B cell (primary cell): ENCODE measurements at regions not wholly inside any gene's neighbourhood (a gene's known extent, or its start where the extent isn't known, plus 50 kb on each side); places are given as distances from the start of the nearest gene placed in this dataset.

Experiments
- ATAC-seq: fragments of 200-7000 bp; cut with Tn5 transposase; one replicate; pipeline ENCODE4 v1.10.0; 2021; ENCODE audit warnings: low read depth, mild to moderate bottlenecking, moderate number of reproducible peaks, moderate library complexity
- CTCF ChIA-PET: fragments of 350-600 bp; sonication (Branson Sonifier 250); formaldehyde crosslinking; loops from one replicate; lab custom pipeline; 2021; ENCODE audit warnings: antibody characterized with exemption, inconsistent platforms; lab: Charles Lee
- POLR2A ChIA-PET: fragments of 350-600 bp; sonication (Branson Sonifier 250); formaldehyde crosslinking; loops from one replicate; lab custom pipeline; 2021; ENCODE audit warnings: antibody characterized with exemption; lab: Charles Lee
- DNase-seq: peaks from one replicate; pipeline ENCODE4 v3.0.0; 2013
- H2AFZ ChIP-seq: 2 replicates; pipeline ENCODE4 v1.6.1; 2012; ENCODE audit warnings: mild to moderate bottlenecking, low read depth, low read length; ENCODE audit not compliant: insufficient read depth, poor library complexity, severe bottlenecking
- H3K27ac ChIP-seq, 2 donors: 1 replicate in 1 of 2; 2 replicates in 1 of 2; pipeline ENCODE4 v1.5.1; 2012 to 2013; ENCODE audit warnings: low read length in 2 of 2, mild to moderate bottlenecking in 2 of 2, moderate library complexity in 1 of 2
- H3K27me3 ChIP-seq, 4 experiments: fragments of 200-600 bp in 1 of 4; sonication (generic) in 1 of 4; replicated peaks in 1 of 4; 1 replicate in 2 of 4; 2 replicates in 2 of 4; pipeline versions ENCODE4 v1.6.1 to v1.7.0; 2013 to 2016; ENCODE audit warnings: low read length in 3 of 4, mild to moderate bottlenecking in 2 of 4, mixed read lengths in 1 of 4, moderate library complexity in 1 of 4; ENCODE audit not compliant: insufficient read depth in 4 of 4, control insufficient read depth in 3 of 4; ENCODE audit errors: control extremely low read depth in 1 of 4
- H3K36me3 ChIP-seq, 2 experiments: replicated peaks in 1 of 2; 1 replicate in 1 of 2; 2 replicates in 1 of 2; pipeline versions ENCODE4 v1.6.1 to v1.7.1; 2013; ENCODE audit warnings: low read length in 1 of 2; ENCODE audit not compliant: insufficient read depth in 2 of 2, control insufficient read depth in 1 of 2; ENCODE audit errors: control extremely low read depth in 1 of 2, extremely low read depth in 1 of 2
- H3K4me1 ChIP-seq, 2 donors: fragments of 200-600 bp in 1 of 2; sonication (generic) in 1 of 2; 1 replicate in 1 of 2; 2 replicates in 1 of 2; pipeline versions ENCODE4 v1.5.1 to v1.6.1; 2013 to 2017; ENCODE audit warnings: low read length in 2 of 2; ENCODE audit not compliant: control insufficient read depth in 2 of 2, insufficient read depth in 2 of 2
- H3K4me2 ChIP-seq: replicated peaks from 2 replicates; pipeline ENCODE3; 2012; ENCODE audit warnings: mild to moderate bottlenecking, low read depth, low read length; ENCODE audit not compliant: poor library complexity, severe bottlenecking
- H3K4me3 ChIP-seq, 5 experiments: fragments of 200-600 bp in 1 of 5; sonication (generic) in 1 of 5; 1 replicate in 3 of 5; 2 replicates in 2 of 5; pipeline versions ENCODE4 v1.5.1 to v1.7.0; 2011 to 2016; ENCODE audit warnings: low read length in 4 of 5, mild to moderate bottlenecking in 4 of 5, low read depth in 2 of 5, control low read depth in 1 of 5, moderate library complexity in 1 of 5; ENCODE audit not compliant: insufficient read depth in 1 of 5; ENCODE audit errors: control extremely low read depth in 1 of 5, extremely low read depth in 1 of 5
- H3K79me2 ChIP-seq: fragments of 200-600 bp; sonication (generic); one replicate; pipeline ENCODE4 v1.6.0; 2016; ENCODE audit warnings: low read length; ENCODE audit not compliant: control insufficient read depth, insufficient read depth
- H3K9ac ChIP-seq: fragments of 200-600 bp; sonication (generic); 2 replicates; pipeline ENCODE4 v1.6.1; 2017; ENCODE audit warnings: mild to moderate bottlenecking, low read length, moderate library complexity
- H3K9me3 ChIP-seq, 3 donors: one replicate each; pipeline versions ENCODE4 v1.6.1 to v1.7.1; 2013; ENCODE audit warnings: low read length in 2 of 3; ENCODE audit not compliant: control insufficient read depth in 2 of 3, insufficient read depth in 1 of 3; ENCODE audit errors: control extremely low read depth in 1 of 3
- H4K20me1 ChIP-seq: 2 replicates; pipeline ENCODE4 v1.6.0; 2012; ENCODE audit warnings: mild to moderate bottlenecking, low read length; ENCODE audit not compliant: insufficient read depth, control insufficient read depth, poor library complexity, severe bottlenecking
- H3K27ac Mint-ChIP-seq: one replicate; pipeline ENCODE4 v1.8.0; 2021; ENCODE audit warnings: mixed read lengths
- H3K27me3 Mint-ChIP-seq: one replicate; pipeline ENCODE4 v1.8.0; 2021; ENCODE audit warnings: mixed read lengths
- H3K4me1 Mint-ChIP-seq: one replicate; pipeline ENCODE4 v1.8.0; 2021; ENCODE audit warnings: mixed read lengths
- H3K4me3 Mint-ChIP-seq: one replicate; pipeline ENCODE4 v1.8.0; 2021; ENCODE audit warnings: mixed read lengths
- H3K9me3 Mint-ChIP-seq: one replicate; pipeline ENCODE4 v1.8.0; 2022; ENCODE audit warnings: mixed read lengths; ENCODE audit not compliant: insufficient read depth
- CTCF ChIP-seq: fragments of 200-600 bp; IDR thresholded peaks from one replicate; pipeline ENCODE4 v1.8.0; 2022; ENCODE audit warnings: antibody characterized with exemption, mild to moderate bottlenecking
- EZH2 ChIP-seq: IDR thresholded peaks from 2 replicates; pipeline ENCODE4 v1.6.1; 2012; ENCODE audit warnings: borderline replicate concordance, low read depth, mild to moderate bottlenecking, moderate library complexity, low read length; ENCODE audit not compliant: insufficient read depth, poor library complexity, severe bottlenecking
- WGBS: methylation state at CpG from one replicate; pipeline ENCODE4 v1.1.5; 2013; ENCODE audit warnings: missing lambda C conversion rate; ENCODE audit not compliant: insufficient coverage; 5-methylcytosine and 5-hydroxymethylcytosine counted together
- intact Hi-C: fragments of 100-400 bp; cut with micrococcal nuclease; formaldehyde crosslinking; loops from one replicate; pipeline ENCODE4 v1.10.0; 2022

GRCh38 chr11:79615425-79615824, 174.6 kb upstream of the TENM4 start:
- Histone ChIP-seq H3K27me3 (no peaks in the 10 kb centered on the region), H3K27ac (no peak overlapping the region), H3K9ac (no peak overlapping the region), H4K20me1 (no peaks in the 10 kb centered on the region), H3K4me1 (no peaks in the 10 kb centered on the region), H3K4me2 (no peak overlapping the region), H3K36me3 (no peaks in the 10 kb centered on the region), H3K9me3 (peaks cover 0 to 4% (median 0%) of the 10 kb centered on the region in 3 donors), H2AFZ (no peak overlapping the region), H3K79me2 (no peaks in the 10 kb centered on the region), H3K4me3 (no peak overlapping the region)
- DNase-seq (no peak), ATAC-seq (no peak)
- ChIA-PET CTCF (no interaction called here), POLR2A (no interaction called here)
- no peak overlapping the region for H3K27ac Mint-ChIP-seq
- 74% methylated on average over 3 of the region's 5 CpGs for WGBS
- H3K4me3 Mint-ChIP-seq = no peak overlapping the region
- TF ChIP-seq CTCF (no peak), EZH2 (no peak)
- H3K27me3 Mint-ChIP-seq = peaks cover 4% of the 10 kb centered on the region
- no peaks in the 10 kb centered on the region for H3K9me3 Mint-ChIP-seq
- intact Hi-C loops = no loop called here
- H3K4me1 Mint-ChIP-seq = no peaks in the 10 kb centered on the region

DNA sequence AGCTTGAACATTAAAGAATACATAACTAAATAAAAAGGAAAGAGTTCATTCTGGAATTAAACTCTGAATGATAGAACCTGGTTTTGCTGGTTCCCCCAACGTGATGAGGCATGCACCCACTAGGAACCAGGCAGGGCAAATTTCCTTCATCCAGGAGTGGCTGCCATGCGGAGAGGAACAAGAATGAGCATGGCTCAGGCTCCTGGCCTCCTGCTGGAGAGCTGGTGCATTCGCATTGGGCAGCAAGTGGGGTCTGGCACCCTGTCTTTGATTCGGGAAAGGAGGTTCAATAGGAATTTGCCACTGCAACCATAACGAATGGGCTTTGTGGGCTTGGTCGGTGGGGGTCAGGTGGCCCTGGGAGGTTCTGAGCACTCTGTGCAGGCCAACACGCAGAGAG, 169.8 kb upstream of the TENM4 start:
- no peak overlapping the region for H3K4me3 ChIP-seq
- H3K27ac ChIP-seq = no peak overlapping the region
- no peak overlapping the region for H3K4me2 ChIP-seq
- H3K9ac ChIP-seq = no peak overlapping the region
- DNase-seq (no peak), ATAC-seq (no peak)
- peaks cover 0 to 4% (median 0%) of the 10 kb centered on the region in 3 donors for H3K9me3 ChIP-seq
- H3K27ac Mint-ChIP-seq = no peak overlapping the region
- no peaks in the 10 kb centered on the region for H3K4me1 Mint-ChIP-seq
- intact Hi-C loops = no loop called here
- 80% methylated on average over 7 of the region's 7 CpGs for WGBS
- no peaks in the 10 kb centered on the region for H3K79me2 ChIP-seq
- H4K20me1 ChIP-seq = no peaks in the 10 kb centered on the region
- H3K9me3 Mint-ChIP-seq = no peaks in the 10 kb centered on the region
- H2AFZ ChIP-seq = no peak overlapping the region
- CTCF ChIA-PET = no interaction called here
- H3K27me3 Mint-ChIP-seq = peaks cover 8% of the 10 kb centered on the region
- H3K36me3 ChIP-seq = no peaks in the 10 kb centered on the region
- TF ChIP-seq EZH2 (no peak), CTCF (no peak)
- no peaks in the 10 kb centered on the region for H3K4me1 ChIP-seq
- H3K4me3 Mint-ChIP-seq = no peak overlapping the region
- H3K27me3 ChIP-seq = no peaks in the 10 kb centered on the region
- POLR2A ChIA-PET = no interaction called here
